Uterus (tissue), 2 donors: ENCODE measurements at regions not wholly inside any gene's neighbourhood (a gene's known extent, or its start where the extent isn't known, plus 50 kb on each side); places are given as distances from the start of the nearest gene placed in this dataset.
"Not testable (repeated sequence)": the region's sequence is repeated elsewhere in the genome, so short reads cannot be mapped to it uniquely, and the experiment has no call there.

Source experiments
- CTCF ChIP-seq, 4 experiments: fragments of 200-600 bp in 2 of 4; fragments of 450-650 bp in 2 of 4; sonication (generic) in 2 of 4; IDR thresholded peaks; one replicate each; pipeline ENCODE4 v1.5.1; 2016 to 2019; ENCODE audit warnings: antibody characterized with exemption in 4 of 4, mild to moderate bottlenecking in 2 of 4, moderate library complexity in 1 of 4
- POLR2A ChIP-seq, 2 donors: fragments of 450-650 bp; IDR thresholded peaks; one replicate each; pipeline ENCODE4 v1.6.1; 2016; ENCODE audit warnings: antibody characterized with exemption in 2 of 2, mild to moderate bottlenecking in 1 of 2, moderate library complexity in 1 of 2

- TF ChIP-seq CTCF, POLR2A (IDR thresholded peaks at IDR 0.05): not testable (repeated sequence)
Observed at GRCh38 chr3:177909530-177909929, 626.7 kb upstream of the KCNMB2 start.
